IMR-90 (cell line): ENCODE measurements at regions not wholly inside any gene's neighbourhood (a gene's known extent, or its start where the extent isn't known, plus 50 kb on each side); places are given as distances from the start of the nearest gene placed in this dataset.

Source experiments
- ATAC-seq: fragments of 200-7000 bp; cut with Tn5 transposase; 2 replicates; pipeline ENCODE4 v1.9.1; 2020; ENCODE audit warnings: low read depth, mild to moderate bottlenecking, moderate library complexity
- BruUV-seq: library from RNA; stranded (reverse); fragments of 400-500 nt; replicated peaks from 2 replicates; lab custom pipeline; 2021; lab: Mats Ljungman, UMichigan
- CTCF ChIA-PET: fragments of 300-600 bp; formaldehyde crosslinking; extraction: SDS; loops from one replicate; lab custom pipeline; 2021; ENCODE audit warnings: antibody characterized with exemption; lab: Yijun Ruan, JAX
- POLR2A ChIA-PET: fragments of 300-600 bp; sonication (Branson Sonifier 250); formaldehyde crosslinking; loops from one replicate; lab custom pipeline; 2022; ENCODE audit warnings: antibody characterized with exemption; ENCODE audit not compliant: unreplicated experiment; lab: Charles Lee
- DNase-seq: peaks from one replicate; pipeline ENCODE4 v3.0.0; 2013
- H2AFZ ChIP-seq: replicated peaks from 2 replicates; pipeline ENCODE3; 2013; ENCODE audit warnings: low read length, mild to moderate bottlenecking; ENCODE audit not compliant: poor library complexity
- H2AK5ac ChIP-seq: 2 replicates; pipeline ENCODE4 v1.6.1; 2013; ENCODE audit warnings: low read depth, low read length, inconsistent platforms
- H2AK9ac ChIP-seq: replicated peaks from 2 replicates; pipeline ENCODE3; 2013; ENCODE audit warnings: mild to moderate bottlenecking, low read depth, low read length, moderate library complexity; ENCODE audit not compliant: poor library complexity
- H2BK120ac ChIP-seq: 2 replicates; pipeline ENCODE4 v1.6.1; 2013; ENCODE audit warnings: low read depth, low read length, inconsistent platforms
- H2BK15ac ChIP-seq: 3 replicates; pipeline ENCODE4 v1.6.1; 2013; ENCODE audit warnings: low read depth, low read length, inconsistent platforms
- H2BK20ac ChIP-seq: 2 replicates; pipeline ENCODE4 v1.6.1; 2013; ENCODE audit warnings: low read depth, mild to moderate bottlenecking, inconsistent platforms, low read length, moderate library complexity
- H2BK5ac ChIP-seq: 2 replicates; pipeline ENCODE4 v1.6.1; 2013; ENCODE audit warnings: mild to moderate bottlenecking, low read depth, low read length, inconsistent platforms; ENCODE audit not compliant: poor library complexity, severe bottlenecking
- H3K14ac ChIP-seq: replicated peaks from 2 replicates; pipeline ENCODE4 v1.6.1; 2013; ENCODE audit warnings: low read depth, low read length, inconsistent platforms
- H3K18ac ChIP-seq: 2 replicates; pipeline ENCODE4 v1.6.1; 2013; ENCODE audit warnings: low read depth, low read length, control low read depth
- H3K23ac ChIP-seq: 2 replicates; pipeline ENCODE4 v1.6.1; 2013; ENCODE audit warnings: low read depth, low read length, inconsistent platforms
- H3K27ac ChIP-seq: 2 replicates; pipeline ENCODE4 v1.5.1; 2013; ENCODE audit warnings: mild to moderate bottlenecking, control low read depth, low read length; ENCODE audit not compliant: insufficient read depth
- H3K27me3 ChIP-seq: 2 replicates; pipeline ENCODE4 v1.6.1; 2013; ENCODE audit warnings: low read length; ENCODE audit not compliant: control insufficient read depth, insufficient read depth
- H3K36me3 ChIP-seq: 2 replicates; pipeline ENCODE4 v1.6.1; 2013; ENCODE audit warnings: low read length, mixed read lengths; ENCODE audit not compliant: control insufficient read depth, insufficient read depth
- H3K4ac ChIP-seq: 2 replicates; pipeline ENCODE4 v1.6.1; 2013; ENCODE audit warnings: low read depth, low read length, inconsistent platforms
- H3K4me1 ChIP-seq: 2 replicates; pipeline ENCODE4 v1.6.1; 2013; ENCODE audit warnings: low read length, mixed read lengths; ENCODE audit not compliant: control insufficient read depth, insufficient read depth
- H3K4me2 ChIP-seq: 2 replicates; pipeline ENCODE4 v1.6.1; 2013; ENCODE audit warnings: low read depth, mild to moderate bottlenecking, control low read depth, low read length, moderate library complexity
- H3K4me3 ChIP-seq: 2 replicates; pipeline ENCODE4 v1.5.1; 2013; ENCODE audit warnings: low read depth, mild to moderate bottlenecking, control low read depth, low read length, moderate library complexity; ENCODE audit not compliant: insufficient read depth
- H3K56ac ChIP-seq: 2 replicates; pipeline ENCODE4 v1.6.1; 2013; ENCODE audit warnings: low read length, inconsistent platforms; ENCODE audit not compliant: insufficient read depth; ENCODE audit errors: extremely low read depth
- H3K79me1 ChIP-seq, 2 experiments: 2 replicates each; pipeline ENCODE4 v1.6.1; 2013; ENCODE audit warnings: low read length in 2 of 2, inconsistent platforms in 1 of 2, low read depth in 1 of 2
- H3K9ac ChIP-seq: 2 replicates; pipeline ENCODE4 v1.6.1; 2013; ENCODE audit warnings: low read depth, low read length, control low read depth
- H3K9me1 ChIP-seq: 2 replicates; pipeline ENCODE4 v1.6.1; 2013; ENCODE audit warnings: low read length, inconsistent platforms; ENCODE audit not compliant: insufficient read depth
- H3K9me3 ChIP-seq: 2 replicates; pipeline ENCODE4 v1.6.1; 2013; ENCODE audit warnings: low read length; ENCODE audit not compliant: control insufficient read depth, insufficient read depth
- H4K20me1 ChIP-seq: 2 replicates; pipeline ENCODE4 v1.6.1; 2013; ENCODE audit warnings: low read length, inconsistent platforms; ENCODE audit not compliant: insufficient read depth
- H4K5ac ChIP-seq: 2 replicates; pipeline ENCODE4 v1.6.1; 2013; ENCODE audit warnings: mild to moderate bottlenecking, low read depth, low read length, control low read depth
- H4K8ac ChIP-seq, 2 experiments: 2 replicates each; pipeline ENCODE4 v1.6.1; 2013; ENCODE audit warnings: low read depth in 2 of 2, low read length in 2 of 2, control low read depth in 1 of 2, inconsistent platforms in 1 of 2
- H4K91ac ChIP-seq: 2 replicates; pipeline ENCODE4 v1.6.1; 2013; ENCODE audit warnings: low read depth, low read length, inconsistent platforms; ENCODE audit not compliant: insufficient read depth
- CEBPB ChIP-seq: IDR thresholded peaks from 2 replicates; pipeline ENCODE4 v1.6.1; 2012; ENCODE audit warnings: low read depth, low read length, improper control_type of control experiment
- CHD1 ChIP-seq: IDR thresholded peaks from 2 replicates; pipeline ENCODE4 v1.6.1; 2012; ENCODE audit warnings: low read depth, low read length, improper control_type of control experiment
- MAFK ChIP-seq: IDR thresholded peaks from 2 replicates; pipeline ENCODE4 v1.6.1; 2012; ENCODE audit warnings: low read depth, low read length, improper control_type of control experiment
- MXI1 ChIP-seq: IDR thresholded peaks from 2 replicates; pipeline ENCODE4 v1.6.1; 2012; ENCODE audit warnings: low read depth, mild to moderate bottlenecking, low read length, moderate library complexity, borderline replicate concordance
- NFE2L2 ChIP-seq: fragments of 150-350 bp; IDR thresholded peaks from 2 replicates; pipeline ENCODE4 v1.6.1; 2016; ENCODE audit warnings: low read depth, mild to moderate bottlenecking, low read length
- RAD21 ChIP-seq: IDR thresholded peaks from 2 replicates; pipeline ENCODE4 v1.6.1; 2012; ENCODE audit warnings: low read length, improper control_type of control experiment
- RCOR1 ChIP-seq: IDR thresholded peaks from 2 replicates; pipeline ENCODE4 v1.6.1; 2012; ENCODE audit warnings: mild to moderate bottlenecking, low read length, improper control_type of control experiment; ENCODE audit not compliant: insufficient replicate concordance
- WGBS, 2 experiments: methylation state at CpG; one replicate each; pipeline versions ENCODE4 v1.1.5 to v1.1.7; 2013; ENCODE audit warnings: missing lambda C conversion rate in 2 of 2; ENCODE audit not compliant: insufficient read length in 1 of 2; ENCODE audit errors: extremely low coverage in 2 of 2; 5-methylcytosine and 5-hydroxymethylcytosine counted together
- dilution Hi-C: fragments of 300-500 bp; cut with HindIII; formaldehyde crosslinking; loops from one replicate; pipeline ENCODE4 v1.14.3; 2018; ENCODE audit warnings: low sequenced_read_pairs; ENCODE audit not compliant: unreplicated experiment
- in situ Hi-C: fragments of 300-500 bp; cut with MboI; formaldehyde crosslinking; loops from 3 replicates; pipeline ENCODE4 v1.14.3; 2019; ENCODE audit warnings: low sequenced_read_pairs, inconsistent platforms, mixed read lengths
- intact Hi-C: fragments of 100-400 bp; cut with micrococcal nuclease; formaldehyde crosslinking; loops from 2 replicates; pipeline ENCODE4 v1.10.0; 2022
- TF ChIP-seq, protein P1 (sequence below): fragments of 150-350 bp; IDR thresholded peaks from 2 replicates; pipeline ENCODE4 v1.6.1; 2017; ENCODE audit warnings: mild to moderate bottlenecking, antibody characterized with exemption, low read length, low read depth
- TF ChIP-seq, protein P2 (sequence below): conservative IDR thresholded peaks from 2 replicates; pipeline ENCODE4 v1.5.1; 2012; ENCODE audit warnings: mild to moderate bottlenecking, low read depth, low read length, improper control_type of control experiment
- TF ChIP-seq, protein P3 (sequence below): fragments of 150-350 bp; IDR thresholded peaks from 2 replicates; pipeline ENCODE4 v1.6.1; 2016; ENCODE audit warnings: low read depth, mild to moderate bottlenecking, low read length, moderate library complexity, borderline replicate concordance

DNA sequence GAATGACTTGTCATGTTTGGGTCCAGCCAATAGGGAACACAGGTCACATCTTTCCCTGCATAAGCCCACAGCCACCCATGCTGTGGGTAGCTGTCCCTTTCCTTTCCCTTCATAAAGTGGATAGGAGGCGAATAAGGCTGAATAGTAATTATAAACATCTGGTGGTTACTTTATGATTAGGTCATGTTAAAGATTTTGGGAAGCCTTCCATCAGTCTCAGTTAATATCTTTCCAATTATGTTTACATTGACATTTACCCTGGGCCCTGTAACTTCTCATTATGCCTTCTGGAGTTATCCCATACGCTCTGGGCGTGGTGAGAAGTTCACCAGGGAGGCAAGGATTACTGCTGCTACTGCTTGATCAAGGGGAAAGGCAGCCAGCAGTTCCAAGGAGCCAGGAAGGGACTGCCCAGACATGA, 197.2 kb downstream of the HLX start:
- TF ChIP-seq CEBPB = no peak
- TF ChIP-seq CHD1 = no peak
- TF ChIP-seq MAFK = no peak
- TF ChIP-seq, protein P1, sequence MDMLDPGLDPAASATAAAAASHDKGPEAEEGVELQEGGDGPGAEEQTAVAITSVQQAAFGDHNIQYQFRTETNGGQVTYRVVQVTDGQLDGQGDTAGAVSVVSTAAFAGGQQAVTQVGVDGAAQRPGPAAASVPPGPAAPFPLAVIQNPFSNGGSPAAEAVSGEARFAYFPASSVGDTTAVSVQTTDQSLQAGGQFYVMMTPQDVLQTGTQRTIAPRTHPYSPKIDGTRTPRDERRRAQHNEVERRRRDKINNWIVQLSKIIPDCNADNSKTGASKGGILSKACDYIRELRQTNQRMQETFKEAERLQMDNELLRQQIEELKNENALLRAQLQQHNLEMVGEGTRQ = no peak
- TF ChIP-seq, protein P2, sequence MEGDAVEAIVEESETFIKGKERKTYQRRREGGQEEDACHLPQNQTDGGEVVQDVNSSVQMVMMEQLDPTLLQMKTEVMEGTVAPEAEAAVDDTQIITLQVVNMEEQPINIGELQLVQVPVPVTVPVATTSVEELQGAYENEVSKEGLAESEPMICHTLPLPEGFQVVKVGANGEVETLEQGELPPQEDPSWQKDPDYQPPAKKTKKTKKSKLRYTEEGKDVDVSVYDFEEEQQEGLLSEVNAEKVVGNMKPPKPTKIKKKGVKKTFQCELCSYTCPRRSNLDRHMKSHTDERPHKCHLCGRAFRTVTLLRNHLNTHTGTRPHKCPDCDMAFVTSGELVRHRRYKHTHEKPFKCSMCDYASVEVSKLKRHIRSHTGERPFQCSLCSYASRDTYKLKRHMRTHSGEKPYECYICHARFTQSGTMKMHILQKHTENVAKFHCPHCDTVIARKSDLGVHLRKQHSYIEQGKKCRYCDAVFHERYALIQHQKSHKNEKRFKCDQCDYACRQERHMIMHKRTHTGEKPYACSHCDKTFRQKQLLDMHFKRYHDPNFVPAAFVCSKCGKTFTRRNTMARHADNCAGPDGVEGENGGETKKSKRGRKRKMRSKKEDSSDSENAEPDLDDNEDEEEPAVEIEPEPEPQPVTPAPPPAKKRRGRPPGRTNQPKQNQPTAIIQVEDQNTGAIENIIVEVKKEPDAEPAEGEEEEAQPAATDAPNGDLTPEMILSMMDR = no peak
- TF ChIP-seq RAD21 = no peak
- TF ChIP-seq, protein P3, sequence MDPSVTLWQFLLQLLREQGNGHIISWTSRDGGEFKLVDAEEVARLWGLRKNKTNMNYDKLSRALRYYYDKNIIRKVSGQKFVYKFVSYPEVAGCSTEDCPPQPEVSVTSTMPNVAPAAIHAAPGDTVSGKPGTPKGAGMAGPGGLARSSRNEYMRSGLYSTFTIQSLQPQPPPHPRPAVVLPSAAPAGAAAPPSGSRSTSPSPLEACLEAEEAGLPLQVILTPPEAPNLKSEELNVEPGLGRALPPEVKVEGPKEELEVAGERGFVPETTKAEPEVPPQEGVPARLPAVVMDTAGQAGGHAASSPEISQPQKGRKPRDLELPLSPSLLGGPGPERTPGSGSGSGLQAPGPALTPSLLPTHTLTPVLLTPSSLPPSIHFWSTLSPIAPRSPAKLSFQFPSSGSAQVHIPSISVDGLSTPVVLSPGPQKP = no peak
- TF ChIP-seq RCOR1 = no peak
- no peak for TF ChIP-seq NFE2L2
- no peak for TF ChIP-seq MXI1
- Histone ChIP-seq H3K27me3 (no peaks in the 10 kb centered on the region), H3K4me1 (no peaks in the 10 kb centered on the region; the same call in 1 of the 2 replicates), H3K9ac (no peak overlapping the region), H2AK5ac (no peak overlapping the region), H2AK9ac (no peak overlapping the region), H2BK20ac (no peak overlapping the region), H3K9me1 (no peaks in the 10 kb centered on the region), H3K4me2 (no peak overlapping the region), H3K79me1 (no peaks in the 10 kb centered on the region), H2BK120ac (no peak overlapping the region), H2AFZ (no peak overlapping the region), H2BK15ac (no peak overlapping the region), H4K5ac (no peak overlapping the region), H3K9me3 (no peaks in the 10 kb centered on the region; the same call in 1 of the 2 replicates), H3K23ac (no peak overlapping the region), H3K14ac (no peak overlapping the region), H3K27ac (no peak overlapping the region), H2BK5ac (no peak overlapping the region), H3K18ac (no peak overlapping the region), H3K36me3 (no peaks in the 10 kb centered on the region), H4K20me1 (no peaks in the 10 kb centered on the region), H3K4me3 (no peak overlapping the region), H4K91ac (no peak overlapping the region), H3K4ac (no peak overlapping the region; the same call in 1 of the 2 replicates), H3K56ac (no peak overlapping the region), H4K8ac (no peak overlapping the region)
- ChIA-PET CTCF (no interaction called here), POLR2A (no interaction called here)
- in situ Hi-C loops = no loop called here
- BruUV-seq = no TSS peak
- intact Hi-C loops = no loop called here
- dilution Hi-C loops = no loop called here
- DNase-seq (no peak), ATAC-seq (no peak)
- no CpG with 5 or more reads among the region's 3 CpGs for WGBS, 2 experiments
